ENCODE measurements at regions not wholly inside any gene's neighbourhood (a gene's known extent, or its start where the extent isn't known, plus 50 kb on each side); places are given as distances from the start of the nearest gene placed in this dataset.

DNA sequence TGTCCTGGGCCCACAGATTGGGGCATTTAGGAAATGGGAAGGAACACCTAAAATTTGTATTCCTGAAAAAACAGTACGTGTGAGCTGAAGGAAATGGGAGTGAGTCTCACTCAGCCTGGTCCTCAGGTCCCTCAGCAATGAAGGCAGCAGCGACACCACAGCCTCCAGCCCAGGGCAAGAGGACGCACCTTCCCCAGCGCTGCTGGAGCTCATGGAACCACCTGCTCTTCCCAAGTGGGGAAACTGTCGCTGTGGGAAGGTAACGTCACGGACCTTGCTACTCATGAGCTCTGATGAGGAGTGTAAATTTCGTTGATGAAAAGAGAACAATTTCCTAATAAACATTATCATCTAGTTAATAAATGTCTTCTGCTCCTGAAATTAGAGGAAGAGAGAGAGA, 323.6 kb downstream of the EIPR1 start:
- Histone ChIP-seq H2AFZ (ENCODE audit: low read length) (no peak overlapping the region), H3K36me3 (ENCODE audit: insufficient read depth, low read length) (no peaks in the 10 kb centered on the region), H3K79me2 (ENCODE audit: insufficient read depth, low read length) (no peaks in the 10 kb centered on the region), H4K20me1 (ENCODE audit: insufficient read depth, low read length) (no peaks in the 10 kb centered on the region), H3K9me3 (ENCODE audit: low read depth, low read length) (no peaks in the 10 kb centered on the region), H3K27ac (ENCODE audit: low read depth, low read length) (no peak overlapping the region), H3K4me1 (ENCODE audit: insufficient read depth, low read length) (no peaks in the 10 kb centered on the region), H3K27me3 (ENCODE audit: insufficient read depth, low read length) (no peaks in the 10 kb centered on the region), H3K4me3 (ENCODE audit: insufficient read depth, low read length) (no peak overlapping the region), H3K4me2 (ENCODE audit: insufficient read depth, low read length) (no peak overlapping the region)
- TF ChIP-seq CTCF (IDR thresholded peaks at IDR 0.05; ENCODE audit: extremely low read depth, low read depth, low read length), result no peak
- no peak for DNase-seq (ENCODE audit: insufficient read length, low spot score, missing footprints)

DNA sequence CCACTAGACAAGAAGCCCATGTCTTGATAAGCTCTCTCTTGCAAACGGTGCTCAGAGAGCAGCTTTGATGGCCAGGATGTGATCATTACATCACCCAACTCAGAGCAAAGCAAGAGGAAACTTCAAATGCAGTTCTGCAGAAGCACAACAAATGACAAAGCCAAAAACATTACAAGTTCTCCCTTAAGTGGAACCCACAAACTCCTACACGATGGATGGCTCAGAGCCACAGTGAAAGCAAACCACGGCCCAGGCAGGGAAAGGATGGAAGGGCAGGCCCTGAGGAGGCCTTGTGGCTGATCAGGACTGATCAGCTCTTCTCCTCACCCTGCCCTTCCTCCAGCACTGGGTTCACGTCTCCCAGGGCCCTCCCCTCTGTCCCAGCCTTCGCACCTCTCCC, 326.4 kb downstream of the EIPR1 start:
- Histone ChIP-seq H3K27ac (ENCODE audit: low read depth, low read length) (no peak overlapping the region), H3K9me3 (ENCODE audit: low read depth, low read length) (no peaks in the 10 kb centered on the region), H3K36me3 (ENCODE audit: insufficient read depth, low read length) (no peaks in the 10 kb centered on the region), H4K20me1 (ENCODE audit: insufficient read depth, low read length) (no peaks in the 10 kb centered on the region), H3K4me3 (ENCODE audit: insufficient read depth, low read length) (no peak overlapping the region), H3K4me2 (ENCODE audit: insufficient read depth, low read length) (no peak overlapping the region), H3K4me1 (ENCODE audit: insufficient read depth, low read length) (no peaks in the 10 kb centered on the region), H3K79me2 (ENCODE audit: insufficient read depth, low read length) (no peaks in the 10 kb centered on the region), H3K27me3 (ENCODE audit: insufficient read depth, low read length) (no peaks in the 10 kb centered on the region), H2AFZ (ENCODE audit: low read length) (no peak overlapping the region)
- TF ChIP-seq CTCF (IDR thresholded peaks at IDR 0.05; ENCODE audit: extremely low read depth, low read depth, low read length), result no peak
- DNase-seq (ENCODE audit: insufficient read length, low spot score, missing footprints), result no peak

GRCh38 chr2:3046170-3046865, 331.3 kb downstream of the EIPR1 start:
- no peak overlapping the region for H3K4me3 ChIP-seq (ENCODE audit: insufficient read depth, low read length)
- H3K27me3 ChIP-seq (ENCODE audit: insufficient read depth, low read length), result no peaks in the 10 kb centered on the region
- no peak for DNase-seq (ENCODE audit: insufficient read length, low spot score, missing footprints)
- H4K20me1 ChIP-seq (ENCODE audit: insufficient read depth, low read length), result no peaks in the 10 kb centered on the region
- H3K27ac ChIP-seq (ENCODE audit: low read depth, low read length), result no peak overlapping the region
- no peaks in the 10 kb centered on the region for H3K9me3 ChIP-seq (ENCODE audit: low read depth, low read length)
- no peaks in the 10 kb centered on the region for H3K4me1 ChIP-seq (ENCODE audit: insufficient read depth, low read length)
- no peak overlapping the region for H2AFZ ChIP-seq (ENCODE audit: low read length)
- no peaks in the 10 kb centered on the region for H3K36me3 ChIP-seq (ENCODE audit: insufficient read depth, low read length)
- H3K4me2 ChIP-seq (ENCODE audit: insufficient read depth, low read length), result no peak overlapping the region
- TF ChIP-seq CTCF (IDR thresholded peaks at IDR 0.05; ENCODE audit: extremely low read depth, low read depth, low read length), result no peak
- no peaks in the 10 kb centered on the region for H3K79me2 ChIP-seq (ENCODE audit: insufficient read depth, low read length)

GRCh38 chr2:3045318-3045921, 332.2 kb downstream of the EIPR1 start:
- no peaks in the 10 kb centered on the region for H4K20me1 ChIP-seq (ENCODE audit: insufficient read depth, low read length)
- no peak overlapping the region for H2AFZ ChIP-seq (ENCODE audit: low read length)
- no peaks in the 10 kb centered on the region for H3K4me1 ChIP-seq (ENCODE audit: insufficient read depth, low read length)
- DNase-seq (ENCODE audit: insufficient read length, low spot score, missing footprints), result no peak
- no peak overlapping the region for H3K4me3 ChIP-seq (ENCODE audit: insufficient read depth, low read length)
- H3K27ac ChIP-seq (ENCODE audit: low read depth, low read length), result no peak overlapping the region
- H3K79me2 ChIP-seq (ENCODE audit: insufficient read depth, low read length), result no peaks in the 10 kb centered on the region
- no peaks in the 10 kb centered on the region for H3K9me3 ChIP-seq (ENCODE audit: low read depth, low read length)
- H3K36me3 ChIP-seq (ENCODE audit: insufficient read depth, low read length), result no peaks in the 10 kb centered on the region
- no peak for TF ChIP-seq CTCF (IDR thresholded peaks at IDR 0.05; ENCODE audit: extremely low read depth, low read depth, low read length)
- H3K4me2 ChIP-seq (ENCODE audit: insufficient read depth, low read length), result no peak overlapping the region
- no peaks in the 10 kb centered on the region for H3K27me3 ChIP-seq (ENCODE audit: insufficient read depth, low read length)

All from osteoblast (primary cell).